ENCODE measurements at regions not wholly inside any gene's neighbourhood (a gene's known extent, or its start where the extent isn't known, plus 50 kb on each side); places are given as distances from the start of the nearest gene placed in this dataset.

DNA sequence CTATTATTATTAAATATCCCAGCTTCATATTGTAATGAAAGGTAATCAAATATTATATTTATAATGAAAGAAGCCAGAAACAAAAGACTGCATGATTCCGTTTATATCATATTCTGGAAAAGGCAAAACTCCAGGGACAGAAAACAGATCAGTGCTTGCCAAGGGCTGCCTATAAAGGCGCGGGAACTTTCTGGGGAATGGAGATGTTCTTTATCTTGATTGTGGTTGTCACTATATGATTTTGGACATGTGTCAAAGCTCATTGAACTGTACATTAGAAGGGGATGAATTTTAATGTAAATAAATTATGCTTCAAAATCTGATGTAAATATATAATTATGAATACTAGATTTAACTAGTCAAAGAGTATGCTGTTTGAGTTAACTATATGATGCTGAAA, 115.4 kb upstream of the KRAS start:
- no peaks in the 10 kb centered on the region for H3F3A ChIP-seq (ENCODE audit: insufficient read depth, low read length)
- no peak overlapping the region for H3K9ac ChIP-seq (ENCODE audit: low read length)
- no peak overlapping the region for H2AFZ ChIP-seq (ENCODE audit: low read length)
- H4K20me1 ChIP-seq (ENCODE audit: insufficient read depth, low read length), result no peaks in the 10 kb centered on the region
- TF ChIP-seq, protein P1, sequence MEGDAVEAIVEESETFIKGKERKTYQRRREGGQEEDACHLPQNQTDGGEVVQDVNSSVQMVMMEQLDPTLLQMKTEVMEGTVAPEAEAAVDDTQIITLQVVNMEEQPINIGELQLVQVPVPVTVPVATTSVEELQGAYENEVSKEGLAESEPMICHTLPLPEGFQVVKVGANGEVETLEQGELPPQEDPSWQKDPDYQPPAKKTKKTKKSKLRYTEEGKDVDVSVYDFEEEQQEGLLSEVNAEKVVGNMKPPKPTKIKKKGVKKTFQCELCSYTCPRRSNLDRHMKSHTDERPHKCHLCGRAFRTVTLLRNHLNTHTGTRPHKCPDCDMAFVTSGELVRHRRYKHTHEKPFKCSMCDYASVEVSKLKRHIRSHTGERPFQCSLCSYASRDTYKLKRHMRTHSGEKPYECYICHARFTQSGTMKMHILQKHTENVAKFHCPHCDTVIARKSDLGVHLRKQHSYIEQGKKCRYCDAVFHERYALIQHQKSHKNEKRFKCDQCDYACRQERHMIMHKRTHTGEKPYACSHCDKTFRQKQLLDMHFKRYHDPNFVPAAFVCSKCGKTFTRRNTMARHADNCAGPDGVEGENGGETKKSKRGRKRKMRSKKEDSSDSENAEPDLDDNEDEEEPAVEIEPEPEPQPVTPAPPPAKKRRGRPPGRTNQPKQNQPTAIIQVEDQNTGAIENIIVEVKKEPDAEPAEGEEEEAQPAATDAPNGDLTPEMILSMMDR (IDR thresholded peaks at IDR 0.05; ENCODE audit: low read length), result no peak
- no peak for TF ChIP-seq EZH2 (IDR thresholded peaks at IDR 0.05; ENCODE audit: borderline replicate concordance, low read length)
- no peaks in the 10 kb centered on the region for H3K79me2 ChIP-seq (ENCODE audit: insufficient read depth, low read length)
- H3K4me2 ChIP-seq (ENCODE audit: low read length), result no peak overlapping the region
- H3K36me3 ChIP-seq (ENCODE audit: insufficient read depth, low read length), result no peaks in the 10 kb centered on the region
- no peaks in the 10 kb centered on the region for H3K9me2 ChIP-seq (ENCODE audit: low read depth, low read length)
- H3K9me3 ChIP-seq (ENCODE audit: low read length), result no peaks in the 10 kb centered on the region
- H3K27ac ChIP-seq (ENCODE audit: low read depth, low read length, poor library complexity, severe bottlenecking), result no peak overlapping the region
- no peaks in the 10 kb centered on the region for H3K27me3 ChIP-seq (ENCODE audit: insufficient read depth, low read length)
- no peak overlapping the region for H3K4me3 ChIP-seq (ENCODE audit: low read depth, low read length, poor library complexity, severe bottlenecking)
- peaks cover 15% of the 10 kb centered on the region for H3K4me1 ChIP-seq (ENCODE audit: insufficient read depth, low read length, severe bottlenecking)

DNA sequence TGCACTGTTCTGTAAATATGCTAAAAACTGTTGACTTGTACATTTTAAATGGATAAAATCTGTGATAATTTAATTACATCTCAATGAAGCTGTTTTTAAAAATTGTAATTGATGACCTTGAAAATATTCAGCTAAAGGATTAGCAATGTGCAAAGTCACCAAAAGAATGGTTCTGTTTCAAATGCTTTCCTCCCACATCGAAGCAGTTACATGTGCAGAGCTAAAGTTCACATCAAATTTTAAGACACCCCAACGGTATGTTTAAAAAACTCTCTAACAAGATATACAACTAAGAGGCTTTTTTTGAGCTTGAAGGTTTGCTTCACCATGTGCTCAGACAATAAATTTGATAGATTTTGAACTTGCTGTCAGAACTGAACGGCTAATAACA, 114.6 kb upstream of the KRAS start:
- no peaks in the 10 kb centered on the region for H3K79me2 ChIP-seq (ENCODE audit: insufficient read depth, low read length)
- H3K9me2 ChIP-seq (ENCODE audit: low read depth, low read length), result no peaks in the 10 kb centered on the region
- peak overlapping the region; percentile 55 for H3K27ac ChIP-seq (ENCODE audit: low read depth, low read length, poor library complexity, severe bottlenecking)
- no peaks in the 10 kb centered on the region for H3F3A ChIP-seq (ENCODE audit: insufficient read depth, low read length)
- H3K9me3 ChIP-seq (ENCODE audit: low read length), result no peaks in the 10 kb centered on the region
- H4K20me1 ChIP-seq (ENCODE audit: insufficient read depth, low read length), result no peaks in the 10 kb centered on the region
- no peak overlapping the region; the same call in 1 of the 2 replicates for H2AFZ ChIP-seq (ENCODE audit: low read length)
- peaks cover 15% of the 10 kb centered on the region for H3K4me1 ChIP-seq (ENCODE audit: insufficient read depth, low read length, severe bottlenecking)
- H3K4me2 ChIP-seq (ENCODE audit: low read length), result 0 out of 2 replicates have a peak overlapping the region, but pooled peaks have one; percentile 14
- no peak for TF ChIP-seq EZH2 (IDR thresholded peaks at IDR 0.05; ENCODE audit: borderline replicate concordance, low read length)
- TF ChIP-seq, protein P1 (IDR thresholded peaks at IDR 0.05; ENCODE audit: low read length), result no peak
- no peaks in the 10 kb centered on the region for H3K27me3 ChIP-seq (ENCODE audit: insufficient read depth, low read length)
- no peaks in the 10 kb centered on the region for H3K36me3 ChIP-seq (ENCODE audit: insufficient read depth, low read length)
- no peak overlapping the region for H3K4me3 ChIP-seq (ENCODE audit: low read depth, low read length, poor library complexity, severe bottlenecking)
- no peak overlapping the region; the same call in 1 of the 2 replicates for H3K9ac ChIP-seq (ENCODE audit: low read length)

DNA sequence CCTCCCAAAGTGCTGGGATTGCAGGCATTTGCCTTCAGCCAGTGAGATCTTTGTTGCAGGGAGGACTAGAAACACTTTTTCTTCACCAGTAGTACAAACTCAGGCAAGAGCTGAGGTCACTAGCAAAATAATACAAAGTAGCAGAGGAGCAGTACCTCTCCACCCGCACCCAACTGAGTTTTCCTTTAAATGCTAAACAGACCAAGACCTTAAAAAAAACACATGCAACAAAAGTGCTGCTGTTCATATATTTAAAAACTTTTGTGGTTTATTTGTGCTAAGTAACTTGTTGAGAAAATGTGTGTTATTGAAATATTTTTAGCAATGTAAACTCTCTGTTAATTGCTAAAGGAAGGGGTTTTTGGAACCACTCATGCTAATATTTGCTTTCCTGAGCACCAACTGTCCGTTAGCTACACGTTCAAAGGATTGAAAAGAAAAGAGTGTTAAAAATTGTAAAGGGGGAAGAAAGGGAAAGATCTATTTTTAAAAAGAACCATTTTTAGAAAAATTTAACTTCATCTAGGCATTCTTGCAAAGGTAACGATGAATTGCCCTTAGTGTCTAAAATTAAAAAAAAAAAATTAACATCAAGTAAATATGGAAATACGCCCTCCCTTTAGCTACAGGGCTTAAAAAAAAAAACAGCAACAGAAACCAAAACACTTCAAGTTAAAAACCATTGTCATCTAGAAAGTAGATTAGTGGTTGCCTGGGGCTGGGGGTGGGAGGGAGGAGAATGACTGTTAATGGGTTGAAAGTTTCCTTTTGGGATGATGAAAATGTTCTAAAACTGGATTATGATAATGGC, 114.0 kb upstream of the KRAS start:
- Histone ChIP-seq H3K4me1 (ENCODE audit: insufficient read depth, low read length, severe bottlenecking) (peaks cover 15% of the 10 kb centered on the region), H3K36me3 (ENCODE audit: insufficient read depth, low read length) (no peaks in the 10 kb centered on the region), H3K9ac (ENCODE audit: low read length) (no peak overlapping the region), H3K4me2 (ENCODE audit: low read length) (0 out of 2 replicates have a peak overlapping the region, but pooled peaks have one; percentile 14), H3K9me3 (ENCODE audit: low read length) (no peaks in the 10 kb centered on the region), H3K27me3 (ENCODE audit: insufficient read depth, low read length) (no peaks in the 10 kb centered on the region), H3K79me2 (ENCODE audit: insufficient read depth, low read length) (no peaks in the 10 kb centered on the region), H3K9me2 (ENCODE audit: low read depth, low read length) (no peaks in the 10 kb centered on the region), H3F3A (ENCODE audit: insufficient read depth, low read length) (no peaks in the 10 kb centered on the region), H3K4me3 (ENCODE audit: low read depth, low read length, poor library complexity, severe bottlenecking) (no peak overlapping the region), H2AFZ (ENCODE audit: low read length) (no peak overlapping the region), H3K27ac (ENCODE audit: low read depth, low read length, poor library complexity, severe bottlenecking) (peak overlapping the region; percentile 55), H4K20me1 (ENCODE audit: insufficient read depth, low read length) (no peaks in the 10 kb centered on the region)
- TF ChIP-seq, protein P1 (IDR thresholded peaks at IDR 0.05; ENCODE audit: low read length), result no peak
- no peak for TF ChIP-seq EZH2 (IDR thresholded peaks at IDR 0.05; ENCODE audit: borderline replicate concordance, low read length)
